KG1 (cell line): ENCODE measurements at regions not wholly inside any gene's neighbourhood (a gene's known extent, or its start where the extent isn't known, plus 50 kb on each side); places are given as distances from the start of the nearest gene placed in this dataset.
"Not testable (repeated sequence)": the region's sequence is repeated elsewhere in the genome, so short reads cannot be mapped to it uniquely, and the experiment has no call there.

ENCODE experiments used
- DNase-seq: peaks from one replicate; lab custom pipeline; 2025; lab: John Stamatoyannopoulos, UW

DNA sequence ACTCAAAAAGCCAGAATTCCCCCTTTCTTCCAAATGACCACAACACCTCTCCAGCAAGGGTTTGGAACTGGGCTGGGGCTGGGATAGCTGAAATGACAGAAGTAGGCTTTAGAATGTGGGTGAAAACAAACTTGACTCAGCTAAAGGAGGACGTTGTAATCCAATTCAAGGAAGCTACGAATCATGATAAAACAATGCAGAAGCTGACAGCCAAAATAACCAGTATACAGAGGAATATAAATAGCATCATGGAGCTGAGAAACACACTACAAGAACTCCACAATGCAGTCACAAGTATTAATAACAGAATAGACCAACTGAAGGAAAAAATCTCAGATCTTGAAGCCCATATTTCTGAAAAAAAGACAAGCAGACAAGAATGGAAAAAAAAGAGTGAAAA lies 95.8 kb upstream of the TET2 start:
- no peak for DNase-seq

DNA sequence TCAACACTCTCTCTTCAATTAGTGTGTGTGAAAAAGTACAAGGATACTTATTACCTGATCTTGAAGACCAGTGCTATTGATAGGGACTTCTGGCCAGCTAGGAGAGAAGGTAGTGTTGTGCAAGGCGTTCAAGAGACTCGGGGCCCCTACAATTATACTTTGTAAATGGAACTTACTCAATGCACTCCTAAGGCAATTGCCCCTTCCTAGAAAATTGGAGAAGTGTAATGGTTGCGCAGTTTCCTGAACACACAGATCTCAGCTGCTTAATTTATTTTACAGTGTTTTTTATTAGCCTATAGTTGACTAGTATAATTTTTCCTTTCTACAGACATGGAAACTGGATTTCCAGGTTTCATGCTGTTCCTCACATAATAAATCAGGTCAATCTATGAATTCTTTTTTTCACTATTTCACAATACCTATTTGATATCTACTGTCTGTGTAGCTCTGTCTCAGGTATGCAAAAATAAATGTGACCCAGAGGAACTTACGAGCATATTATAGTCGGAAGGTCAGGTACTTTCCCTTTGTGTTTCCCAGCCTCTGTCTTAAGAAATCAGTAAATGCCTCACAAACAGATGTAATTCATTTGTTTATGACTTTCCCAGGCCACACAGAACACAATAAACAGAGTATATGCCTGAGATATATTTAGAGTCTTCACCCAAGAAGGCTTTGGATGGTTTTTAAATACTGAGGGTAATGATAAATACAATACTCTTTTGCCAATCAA lies 89.1 kb upstream of the TET2 start:
- no peak for DNase-seq

DNA sequence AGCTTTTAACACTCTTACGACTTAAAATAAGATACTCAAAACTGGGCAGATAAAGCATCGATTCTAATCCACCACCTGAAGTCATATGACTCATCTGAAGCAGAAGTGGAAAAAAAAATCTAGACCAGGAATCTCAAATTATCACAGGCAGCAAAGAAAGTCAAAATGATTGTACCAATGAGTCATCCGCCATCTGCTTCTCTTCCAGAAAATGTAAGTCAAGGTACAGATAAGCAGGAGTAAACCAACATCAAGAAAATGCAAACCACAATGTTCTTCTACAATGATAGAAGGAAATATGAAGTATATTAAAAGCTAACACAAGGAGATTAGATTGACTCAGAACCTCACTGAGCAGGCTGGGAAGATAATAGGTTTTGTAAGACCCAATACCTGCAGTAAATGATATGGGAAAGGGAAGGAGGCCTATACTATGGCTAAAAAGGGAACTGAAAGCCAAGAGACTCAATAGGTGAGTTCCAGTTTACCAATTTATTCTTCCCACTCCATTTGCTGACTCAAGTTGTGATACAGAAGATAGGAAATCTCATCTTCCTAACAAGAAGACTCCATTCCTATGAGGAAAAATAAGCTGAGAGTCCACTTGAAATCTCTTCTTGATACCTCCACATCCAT lies 88.4 kb upstream of the TET2 start:
- DNase-seq, result no peak

DNA sequence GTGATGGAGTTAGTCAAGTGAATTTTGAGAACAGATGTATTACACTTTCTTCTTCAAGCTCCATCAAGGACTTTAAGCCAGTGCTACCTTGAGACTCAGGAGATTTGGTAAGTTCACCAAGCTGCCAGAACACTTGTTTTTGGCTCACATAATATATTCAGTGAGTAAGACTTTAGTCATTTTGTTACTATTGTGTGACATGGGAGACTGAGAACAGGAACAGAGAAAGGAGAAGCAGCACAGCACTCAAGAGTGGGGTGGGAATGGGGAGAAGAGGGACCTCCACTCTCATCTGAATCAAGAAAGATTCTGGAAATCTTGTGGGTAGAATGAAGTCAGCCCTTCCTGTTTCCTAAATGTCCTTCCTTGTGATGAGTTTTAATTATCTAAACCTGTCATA lies 87.3 kb upstream of the TET2 start:
- DNase-seq, result no peak

DNA sequence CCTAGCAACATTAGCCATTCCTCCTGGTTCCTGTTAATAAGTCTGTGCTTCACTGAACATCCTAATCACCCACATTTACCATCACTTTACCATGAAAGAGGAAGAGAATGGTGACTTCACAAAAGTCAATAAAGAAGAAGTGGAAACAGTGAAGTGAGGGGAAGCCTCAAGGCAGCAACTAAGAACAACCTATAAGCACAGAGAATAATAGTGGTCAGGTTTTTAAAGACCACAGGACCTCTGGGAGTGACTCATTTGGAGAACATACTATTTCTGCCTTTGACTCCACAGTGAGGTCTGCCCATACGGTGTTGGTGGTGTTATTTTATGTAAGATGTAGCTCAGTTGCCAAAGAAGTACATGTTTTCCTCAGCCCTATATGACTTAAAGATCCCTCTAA lies 86.0 kb upstream of the TET2 start:
- DNase-seq, result peak; percentile 56

DNA sequence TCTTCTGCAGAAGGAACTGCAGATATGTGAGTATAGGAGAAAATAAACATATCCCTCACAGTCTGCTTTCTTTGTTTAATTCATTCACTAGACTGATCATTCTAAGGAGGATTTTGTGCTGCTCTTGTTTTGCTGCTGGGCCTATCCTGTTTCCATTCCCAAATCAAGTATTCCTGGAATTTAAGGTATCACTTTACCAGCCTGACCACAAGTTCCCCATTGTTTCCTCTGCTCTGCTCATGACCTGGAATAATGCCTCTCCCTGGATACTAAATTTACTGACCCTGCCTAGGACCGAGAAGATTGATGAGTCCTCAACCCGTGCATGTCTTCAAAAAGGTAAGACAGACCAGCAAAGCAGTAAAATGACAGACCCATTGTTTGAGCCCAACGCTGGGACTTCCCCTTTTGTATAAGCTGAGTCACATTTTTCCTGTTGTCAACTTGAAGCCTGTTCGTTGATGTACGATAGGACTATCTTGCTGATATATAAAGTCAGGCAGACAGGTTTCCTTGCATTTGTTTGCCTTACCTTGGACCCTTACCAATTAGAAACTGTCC lies 85.5 kb upstream of the TET2 start:
- peak; percentile 52 for DNase-seq

DNA sequence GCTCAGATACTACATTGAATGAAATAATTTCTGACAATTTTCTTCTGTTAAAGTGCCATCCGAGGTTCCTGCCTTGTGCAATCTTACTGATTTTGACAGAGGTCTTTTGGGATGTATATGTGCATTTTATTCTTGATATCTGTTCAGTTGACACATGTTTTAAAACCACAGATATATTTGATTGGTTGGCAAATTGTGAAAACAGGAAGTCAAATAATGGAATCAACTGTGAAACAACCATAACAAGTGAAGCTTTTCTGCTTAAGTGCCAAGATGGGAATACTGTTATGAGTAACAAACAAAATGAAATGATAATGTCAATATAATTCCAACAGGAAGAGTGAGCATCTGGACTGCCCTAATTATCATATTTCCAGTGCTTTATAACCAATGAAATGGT lies 84.9 kb upstream of the TET2 start:
- no peak for DNase-seq

DNA sequence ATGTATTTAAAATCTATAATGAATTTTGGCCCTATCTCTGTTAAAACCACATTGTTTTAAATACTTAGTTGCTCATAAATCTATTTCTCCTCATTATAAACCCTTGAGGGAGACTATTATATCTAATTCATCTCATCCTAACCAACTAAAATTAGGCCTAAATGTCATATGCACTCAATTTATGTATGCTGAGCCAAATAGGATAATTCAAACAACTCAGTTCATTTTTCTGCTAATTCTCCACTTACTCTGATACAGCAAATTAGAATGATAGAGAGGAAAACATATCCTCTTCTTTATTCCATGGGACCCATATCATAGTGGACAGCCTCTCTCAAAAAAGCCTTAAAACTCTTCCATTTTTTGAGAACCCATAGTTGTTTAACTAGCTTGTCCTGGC lies 80.3 kb upstream of the TET2 start:
- no peak for DNase-seq

DNA sequence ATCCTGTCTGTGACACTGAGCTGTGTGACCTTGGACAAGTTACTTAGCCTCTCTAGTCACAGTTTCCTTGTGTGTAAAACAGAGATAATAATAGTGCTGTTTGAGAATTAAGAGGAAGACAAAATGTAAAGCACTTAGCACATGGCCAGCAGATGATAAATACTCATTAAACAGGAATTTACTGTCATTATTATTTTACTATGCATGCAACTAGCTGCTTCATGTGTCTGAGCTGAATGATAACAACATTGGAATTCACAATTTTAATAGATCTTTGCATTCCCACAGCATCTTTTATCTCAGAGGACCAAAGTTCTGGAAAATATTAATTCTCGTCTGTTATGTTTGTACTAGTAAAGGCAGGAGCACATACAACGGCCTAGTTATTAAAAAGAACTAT lies 79.2 kb upstream of the TET2 start:
- DNase-seq, result no peak

DNA sequence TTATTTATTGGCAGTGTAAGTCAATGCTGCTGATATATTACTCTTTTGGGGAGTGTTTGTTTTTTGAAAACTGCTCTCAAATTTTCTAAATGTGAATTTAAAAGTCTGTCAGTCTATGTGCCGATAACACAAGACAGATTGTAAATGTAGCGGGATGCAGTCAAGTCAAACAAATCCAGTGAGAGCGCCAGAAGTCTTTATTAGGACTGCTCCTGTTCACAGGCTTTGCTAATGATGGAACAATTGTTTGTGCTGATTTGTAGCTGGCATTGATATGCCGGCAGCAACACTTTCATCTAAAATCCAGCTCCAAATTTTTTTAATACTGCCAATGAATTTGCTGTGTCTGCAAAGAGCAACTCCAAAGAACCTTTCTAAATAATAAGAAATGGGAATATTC lies 78.7 kb upstream of the TET2 start:
- DNase-seq, result no peak

DNA sequence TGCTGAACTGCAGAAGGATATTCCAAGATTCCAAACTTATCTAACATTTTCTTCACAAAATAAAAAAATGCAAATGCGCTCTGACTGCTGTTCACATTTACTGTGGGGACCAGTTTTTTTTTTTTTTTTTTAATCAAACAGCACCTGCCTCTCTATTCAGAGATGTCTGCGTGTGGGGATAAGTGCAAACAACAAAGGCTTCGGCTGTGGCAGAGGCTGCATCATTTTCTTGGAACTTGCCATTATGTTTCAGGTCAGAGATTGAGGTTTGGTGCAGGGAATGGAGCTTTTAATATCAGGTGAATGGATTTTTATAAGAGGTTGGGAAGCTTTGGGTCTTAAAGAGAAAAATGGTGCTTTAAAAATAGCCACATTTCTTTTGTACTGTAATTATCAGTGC lies 78.2 kb upstream of the TET2 start:
- DNase-seq, result no peak

DNA sequence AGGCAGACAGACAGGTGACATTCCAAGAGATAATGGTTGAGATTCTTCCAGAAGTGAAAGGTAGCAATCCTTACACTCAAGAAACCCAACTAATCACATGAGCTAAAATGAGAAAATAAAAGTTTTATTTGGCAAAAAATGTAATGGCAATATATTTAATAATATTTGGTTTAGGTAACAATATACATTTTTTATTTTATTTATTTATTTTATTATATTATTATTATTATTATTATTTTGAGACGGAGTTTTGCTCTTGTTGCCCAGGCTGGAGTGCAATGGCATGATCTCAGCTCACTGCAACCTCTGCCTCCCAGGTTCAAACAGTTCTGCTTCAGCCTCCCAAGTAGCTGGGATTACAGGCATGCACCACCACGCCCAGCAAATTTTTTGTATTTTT lies 74.6 kb upstream of the TET2 start:
- not testable (repeated sequence) for DNase-seq

DNA sequence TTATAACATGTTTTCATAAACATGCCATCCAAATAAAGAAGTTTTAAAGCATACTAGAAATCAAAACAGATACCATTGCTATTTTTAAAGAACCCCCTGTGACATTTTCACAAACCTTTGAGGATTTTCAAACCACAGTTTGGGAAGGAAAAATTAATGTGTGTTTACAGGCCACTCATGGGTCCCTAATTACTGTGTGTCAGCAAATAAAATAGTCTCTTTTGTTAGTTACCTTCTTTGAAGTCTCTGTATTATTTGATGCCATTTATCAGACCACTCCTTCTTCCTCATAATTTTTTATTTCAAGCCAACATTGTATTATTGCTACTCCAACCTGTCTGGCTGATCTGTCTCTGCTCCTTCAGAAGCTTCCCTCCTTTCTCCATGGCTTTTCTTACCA lies 72.6 kb upstream of the TET2 start:
- DNase-seq, result no peak

DNA sequence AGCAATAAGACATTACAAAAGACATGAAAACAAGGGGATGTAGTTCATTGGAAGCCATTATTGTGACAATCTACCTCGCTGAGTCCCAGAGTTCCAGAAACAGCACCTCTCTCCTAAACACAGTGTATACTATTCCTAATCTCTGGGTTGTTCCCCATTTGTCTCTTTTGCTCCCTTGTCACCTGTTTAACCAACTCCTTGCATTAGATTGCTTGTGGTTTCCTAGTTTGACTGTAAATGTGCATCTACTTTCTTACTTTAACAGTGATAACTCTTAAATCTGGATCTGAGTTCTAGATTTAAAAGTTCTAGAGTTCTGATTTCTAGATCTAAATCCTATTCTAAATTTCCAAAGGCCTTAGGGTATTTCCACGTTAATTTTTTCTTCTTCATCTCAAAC lies 71.6 kb upstream of the TET2 start:
- DNase-seq, result no peak

DNA sequence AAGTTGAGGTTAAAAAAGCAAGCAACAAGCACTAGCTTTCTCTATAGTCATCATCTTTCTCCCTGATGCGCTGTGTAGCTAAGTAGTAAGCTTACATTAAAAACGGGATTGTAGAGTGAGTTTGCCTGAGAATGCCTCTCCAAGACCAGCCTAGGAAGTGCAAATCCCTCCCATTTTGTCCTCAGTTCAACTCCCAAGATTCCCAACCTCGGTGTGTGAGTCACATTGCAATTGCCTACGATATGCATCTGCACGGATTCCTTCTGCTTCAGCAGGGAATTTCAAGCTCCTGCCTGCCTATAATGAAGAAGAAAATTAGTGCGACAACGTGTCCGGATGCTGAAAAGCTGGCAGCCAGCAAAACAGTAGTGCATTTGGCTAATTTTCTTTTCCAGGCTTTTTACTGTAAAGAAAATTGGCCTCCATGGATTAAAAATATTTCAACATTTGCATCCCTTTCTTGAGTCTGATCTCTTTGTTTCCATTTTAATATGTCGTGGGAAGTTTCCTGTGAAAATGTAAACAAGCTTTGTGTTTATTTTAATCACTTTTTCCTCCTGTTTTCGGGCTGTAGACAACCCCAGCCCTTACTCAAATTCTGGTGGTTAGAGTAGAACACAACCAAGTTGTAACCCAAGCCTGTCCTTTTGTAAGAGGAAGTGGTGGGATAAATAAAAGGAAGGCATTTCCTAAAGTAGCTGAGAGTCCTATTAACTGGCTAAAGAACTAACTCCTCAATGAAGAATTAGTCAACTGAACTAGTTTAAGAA lies 58.4 kb upstream of the TET2 start:
- DNase-seq, result no peak

DNA sequence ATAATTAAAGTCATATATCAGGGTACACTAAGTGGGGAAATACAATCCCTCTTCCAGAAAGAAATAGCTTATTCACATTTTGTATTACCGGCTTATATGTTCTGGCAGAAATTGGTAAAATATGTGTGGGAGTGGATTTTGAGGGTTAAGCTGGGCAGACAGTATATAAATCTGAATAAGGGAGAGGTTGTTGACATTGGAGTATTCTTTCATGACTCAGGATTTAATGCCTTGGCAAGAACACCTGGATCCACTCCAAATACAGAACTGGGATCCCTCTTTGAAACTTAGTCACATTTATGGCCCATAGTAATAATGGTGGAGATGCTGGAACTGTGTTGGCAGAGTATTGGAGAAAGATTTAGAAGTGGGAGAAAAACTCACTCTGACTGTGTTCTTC lies 54.3 kb upstream of the TET2 start:
- DNase-seq, result no peak

DNA sequence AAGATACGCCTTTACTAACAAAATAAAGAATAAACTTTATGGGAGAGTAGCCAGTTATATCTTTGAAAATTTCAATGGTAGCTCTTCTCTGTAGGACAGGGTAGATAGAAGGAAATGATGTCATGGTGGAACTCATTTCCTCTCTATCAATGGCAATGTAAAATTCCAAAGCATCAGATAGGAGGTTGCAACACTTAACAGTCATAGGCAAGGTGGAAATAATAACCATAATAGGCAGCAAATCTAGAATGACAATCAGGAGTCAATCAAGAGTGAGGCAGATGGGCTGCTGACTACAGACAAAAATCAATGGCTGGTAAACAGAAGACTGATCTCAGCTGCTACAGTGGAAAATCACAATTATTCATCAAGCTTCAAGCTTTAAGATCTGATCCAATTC lies 53.9 kb upstream of the TET2 start:
- DNase-seq, result no peak

DNA sequence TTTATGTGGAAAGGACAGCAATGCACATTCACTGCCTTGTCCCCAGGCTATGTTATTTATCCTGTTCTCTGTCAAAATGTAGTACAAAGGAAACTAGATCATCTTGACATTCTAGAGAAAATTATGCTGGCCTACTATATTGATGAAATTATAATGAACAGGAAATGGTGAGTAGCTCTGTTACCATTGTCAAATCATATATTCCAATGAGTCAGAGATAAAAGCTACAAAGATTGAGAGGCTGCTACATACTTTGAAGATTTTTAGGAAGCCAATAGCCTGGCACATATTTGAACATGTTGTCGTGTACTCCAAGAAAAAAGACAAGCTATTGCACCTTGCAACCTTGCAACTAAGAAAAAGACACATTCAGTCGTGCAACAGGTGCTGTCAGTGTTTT lies 52.7 kb upstream of the TET2 start:
- no peak for DNase-seq
